CD4-positive, alpha-beta T cell treated with Interleukin-21 for 1 hour (primary cell): ENCODE measurements at regions not wholly inside any gene's neighbourhood (a gene's known extent, or its start where the extent isn't known, plus 50 kb on each side); places are given as distances from the start of the nearest gene placed in this dataset.

Experiments used
- DNase-seq: peaks from one replicate; pipeline ENCODE4 v3.0.0-alpha.2; 2020

- DNase-seq, result no peak
Measured at GRCh38 chr3:107992976-107993684, 97.7 kb downstream of the CD47 start.

DNA sequence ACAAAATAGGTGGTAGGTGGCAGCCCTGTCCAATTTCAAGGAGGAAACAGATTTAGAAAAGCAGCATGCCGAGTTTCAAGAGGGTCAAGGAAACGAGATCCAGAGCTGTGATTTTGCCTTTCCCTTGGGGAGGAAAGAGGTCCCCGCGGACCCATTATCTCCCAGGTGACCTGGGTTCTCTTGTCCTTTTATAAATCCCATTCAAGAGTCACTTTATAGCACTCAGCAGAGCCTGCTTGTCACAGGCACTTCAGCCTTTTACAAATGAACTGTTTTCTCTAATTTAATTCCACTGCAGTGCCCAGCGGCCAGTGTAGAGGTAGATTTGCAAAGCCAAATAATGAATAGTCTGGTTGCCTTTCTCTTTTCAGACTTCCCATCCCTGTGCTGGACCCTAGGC, 99.9 kb downstream of the CD47 start:
- DNase-seq, result no peak

- no peak for DNase-seq
Measured at GRCh38 chr3:107990433-107990832, 100.4 kb downstream of the CD47 start.

DNA sequence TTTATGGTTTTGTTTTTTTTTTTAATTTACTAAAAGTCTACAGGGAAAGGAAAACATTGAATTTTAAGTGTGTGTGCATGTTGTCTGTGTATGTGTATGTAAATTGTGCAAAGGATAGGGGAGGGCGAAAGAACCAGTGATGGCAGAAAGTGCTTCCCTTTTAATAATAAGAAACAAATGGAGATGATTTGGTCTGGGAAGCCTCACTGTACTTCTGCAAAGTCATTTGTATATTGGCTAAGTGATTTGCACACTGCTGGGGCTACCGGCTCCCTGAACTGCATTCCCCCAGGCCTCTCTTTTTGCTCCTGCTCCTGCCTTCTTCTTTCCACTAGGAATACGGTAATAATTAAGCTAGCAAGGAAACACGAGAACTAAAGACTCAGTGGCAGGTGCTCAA, 101.2 kb downstream of the CD47 start:
- DNase-seq, result no peak

- DNase-seq, result peak; percentile 25
Measured at GRCh38 chr3:107988460-107989175, 102.2 kb downstream of the CD47 start.

DNA sequence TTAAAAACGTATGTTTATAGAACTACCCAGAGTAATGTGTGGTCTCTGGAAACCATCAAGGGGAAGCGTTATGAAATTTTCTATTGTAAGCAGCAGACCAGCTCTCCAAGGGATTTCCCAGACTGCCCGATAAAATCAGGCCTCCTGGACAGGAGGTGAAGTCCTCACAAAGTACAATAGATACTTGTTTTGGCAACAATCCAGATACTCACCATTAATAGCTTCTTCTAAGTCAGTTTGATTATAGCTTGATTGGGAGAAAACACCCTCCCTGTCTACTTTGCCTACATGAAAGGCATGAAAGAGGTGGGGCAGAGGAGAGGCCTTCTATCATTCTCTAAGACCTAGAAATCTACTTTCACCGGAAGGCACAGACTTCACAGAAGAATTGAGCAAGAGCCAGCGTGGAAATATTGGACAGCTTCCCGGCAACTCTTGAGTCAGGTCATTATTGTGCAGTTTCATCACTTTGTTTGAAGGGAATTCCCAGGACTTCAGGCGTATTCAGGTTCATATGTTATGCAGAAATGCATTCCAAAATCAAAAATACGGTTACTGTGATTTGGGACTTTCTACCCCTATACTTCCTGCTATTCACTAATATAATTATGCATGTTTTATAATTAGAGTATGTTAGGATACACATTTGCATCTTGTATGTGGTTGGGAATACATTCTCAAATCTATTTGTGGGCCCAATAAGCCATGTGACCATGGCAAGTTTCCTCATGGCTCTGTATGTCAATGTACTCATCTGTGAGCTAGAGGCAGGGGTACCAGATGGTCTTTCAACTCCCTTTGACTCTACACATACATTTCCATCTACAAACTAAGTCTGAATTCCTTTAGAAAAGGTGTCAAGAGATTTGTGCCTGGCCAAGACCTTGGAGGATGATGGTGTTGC, 103.5 kb downstream of the CD47 start:
- no peak for DNase-seq

DNA sequence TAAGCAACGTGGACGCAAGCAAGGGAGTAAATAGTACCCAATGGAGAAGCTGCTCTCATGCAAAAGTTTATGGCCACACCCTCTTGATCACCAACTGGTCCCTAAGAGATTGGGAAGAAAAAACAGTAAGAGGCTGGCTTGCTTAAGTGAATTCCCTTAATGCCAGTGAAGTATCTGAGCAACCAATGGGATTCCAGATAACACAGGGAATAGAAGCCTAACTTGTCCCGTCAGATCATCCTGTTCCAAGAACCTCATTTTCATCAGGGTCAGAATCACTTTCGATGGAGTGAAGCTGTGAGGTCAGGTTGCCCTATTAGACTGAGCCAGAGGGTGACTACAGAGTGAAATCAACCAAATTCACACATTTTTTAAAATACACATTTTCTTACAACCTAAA, 104.3 kb downstream of the CD47 start:
- DNase-seq, result no peak

DNA sequence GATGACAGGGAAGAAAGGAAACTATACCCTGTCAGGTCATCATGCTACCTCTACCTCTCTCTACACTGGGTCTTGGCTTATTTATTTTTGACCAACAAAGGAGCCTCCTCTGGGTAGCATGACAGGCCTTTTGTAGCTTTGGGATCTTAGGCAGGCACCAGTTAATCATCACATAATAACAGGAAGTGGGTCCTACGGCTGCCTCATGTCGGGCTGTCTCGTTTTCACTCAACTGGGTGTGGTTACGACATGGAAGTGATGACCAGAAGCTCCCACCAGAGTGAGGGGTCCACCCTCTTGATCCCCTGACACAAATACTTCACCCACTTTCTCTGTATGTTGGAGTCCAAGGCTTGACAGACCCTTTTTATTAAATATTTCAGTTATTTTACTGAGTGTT, 105.3 kb downstream of the CD47 start:
- peak; percentile 38 for DNase-seq

- DNase-seq, result no peak
Measured at GRCh38 chr3:107983247-107983646, 107.6 kb downstream of the CD47 start.

- DNase-seq, result no peak
Measured at GRCh38 chr3:107982165-107982564, 108.7 kb downstream of the CD47 start.

- DNase-seq, result no peak
Measured at GRCh38 chr3:107981471-107982111, 109.2 kb downstream of the CD47 start.

DNA sequence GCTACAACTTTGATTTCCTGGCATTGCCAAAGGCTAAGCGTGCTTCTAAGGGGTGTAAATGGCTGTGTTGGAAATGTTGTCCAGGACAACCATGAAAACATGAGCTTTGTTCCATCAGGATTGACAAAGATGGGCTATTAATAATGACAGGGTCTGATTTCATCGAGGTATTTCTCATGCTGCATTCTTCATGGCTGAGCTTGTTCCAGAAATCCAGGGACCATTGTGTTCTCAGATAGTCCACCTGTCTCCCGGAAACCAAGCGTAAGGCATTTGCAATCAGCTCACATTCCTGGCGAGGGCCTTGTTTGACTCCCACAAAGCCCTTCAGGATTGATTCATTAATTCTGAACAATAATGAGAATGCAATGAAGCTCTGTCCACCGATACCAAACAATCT, 111.3 kb downstream of the CD47 start:
- no peak for DNase-seq

GRCh38 chr3:107978131-107979055, 112.4 kb downstream of the CD47 start:
- DNase-seq, result peak; percentile 17

DNA sequence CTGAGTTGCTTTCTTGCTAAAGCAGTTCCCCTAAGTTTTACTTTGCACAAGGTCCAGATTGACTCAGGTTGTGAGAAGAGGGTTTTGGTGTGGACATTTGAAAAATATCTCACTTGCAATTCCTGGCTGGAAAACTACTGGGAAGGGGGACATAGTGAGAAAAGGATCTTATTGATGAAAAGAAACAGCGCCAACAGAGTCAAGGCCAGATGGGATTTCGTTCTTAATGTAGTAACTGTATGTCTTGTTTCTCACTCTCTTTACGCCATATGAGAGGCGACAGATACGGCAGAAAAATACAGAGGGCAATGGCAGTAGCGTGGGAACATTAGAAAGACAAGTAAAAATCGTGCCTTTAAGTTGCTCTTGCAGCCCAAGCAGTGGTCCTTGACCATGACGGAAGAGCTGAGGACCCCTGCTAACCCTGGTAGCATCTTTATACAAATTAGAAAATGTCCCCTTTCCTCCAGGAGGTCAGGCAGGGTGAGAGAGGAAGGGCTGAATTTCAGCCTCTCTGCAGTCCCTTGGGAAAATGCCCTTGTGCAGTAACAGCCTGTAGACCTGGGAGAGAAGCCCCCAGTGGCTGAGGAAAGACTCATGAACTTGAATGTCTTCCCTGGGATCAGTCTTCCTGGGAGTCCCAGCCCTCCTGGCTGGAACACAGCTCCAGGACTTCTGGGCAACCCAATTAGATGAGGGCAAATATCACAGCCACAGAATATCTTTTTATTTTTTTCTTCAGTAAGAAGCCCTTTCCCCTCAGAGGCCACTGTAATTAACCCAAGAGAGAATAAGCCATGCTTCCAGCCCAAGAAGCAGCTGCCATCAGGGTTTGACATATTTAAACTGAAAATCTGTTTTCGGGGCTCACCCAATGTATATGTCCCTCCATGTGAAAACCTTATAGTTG, 113.4 kb downstream of the CD47 start:
- DNase-seq, result no peak

GRCh38 chr3:107976202-107976800, 114.5 kb downstream of the CD47 start:
- no peak for DNase-seq

DNA sequence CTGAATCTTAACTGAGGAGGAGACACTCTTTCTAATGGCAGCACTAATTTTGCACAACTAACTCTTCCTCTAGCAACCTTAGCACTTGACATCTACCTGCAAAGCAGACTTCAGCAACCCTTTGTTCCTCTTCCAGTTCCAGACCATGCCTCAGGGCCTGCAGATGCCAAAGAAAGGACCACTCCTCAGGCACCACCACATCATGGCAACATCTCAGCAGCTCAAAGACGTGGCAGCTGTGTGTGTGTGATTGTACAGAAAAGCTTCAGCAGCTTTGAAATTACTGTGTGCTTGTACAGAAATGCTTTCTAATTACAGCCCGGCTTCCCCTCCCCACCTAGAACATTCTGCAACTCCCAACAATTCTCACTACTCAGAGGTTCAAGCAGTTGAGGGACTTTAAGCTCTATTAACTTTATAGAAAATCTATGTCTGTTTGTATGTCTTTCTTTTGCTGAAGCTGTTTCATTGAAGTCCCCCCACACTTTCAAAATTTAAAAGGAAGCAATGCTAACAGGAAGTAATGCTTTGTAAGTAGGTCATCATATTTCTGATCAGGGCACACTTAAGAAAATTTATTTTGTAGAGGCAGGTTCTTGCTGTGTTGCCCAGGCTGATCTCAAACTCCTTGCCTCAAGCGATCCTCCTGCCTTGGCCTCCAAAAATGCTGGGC, 115.2 kb downstream of the CD47 start:
- DNase-seq, result peak; percentile 15

- no peak for DNase-seq
Measured at GRCh38 chr3:107973961-107974360, 116.9 kb downstream of the CD47 start.

DNA sequence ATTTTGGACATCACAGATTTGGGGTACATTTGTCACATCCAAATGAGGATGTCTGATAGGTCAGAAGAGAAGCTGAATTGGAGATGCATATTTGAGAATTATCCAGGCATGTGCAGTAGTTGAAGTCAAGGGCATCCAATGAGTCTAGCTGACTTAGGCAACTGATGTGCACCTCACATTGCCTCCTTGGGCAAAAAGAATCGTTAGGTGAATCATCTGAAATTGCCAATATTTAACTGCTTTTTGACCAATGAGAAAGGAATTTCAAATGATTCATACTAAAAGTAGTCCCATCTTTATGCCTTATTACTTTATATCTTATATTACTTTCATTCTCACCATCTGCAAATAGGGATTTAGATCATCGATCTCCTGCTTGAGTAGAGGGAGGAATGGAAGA, 117.7 kb downstream of the CD47 start:
- no peak for DNase-seq

DNA sequence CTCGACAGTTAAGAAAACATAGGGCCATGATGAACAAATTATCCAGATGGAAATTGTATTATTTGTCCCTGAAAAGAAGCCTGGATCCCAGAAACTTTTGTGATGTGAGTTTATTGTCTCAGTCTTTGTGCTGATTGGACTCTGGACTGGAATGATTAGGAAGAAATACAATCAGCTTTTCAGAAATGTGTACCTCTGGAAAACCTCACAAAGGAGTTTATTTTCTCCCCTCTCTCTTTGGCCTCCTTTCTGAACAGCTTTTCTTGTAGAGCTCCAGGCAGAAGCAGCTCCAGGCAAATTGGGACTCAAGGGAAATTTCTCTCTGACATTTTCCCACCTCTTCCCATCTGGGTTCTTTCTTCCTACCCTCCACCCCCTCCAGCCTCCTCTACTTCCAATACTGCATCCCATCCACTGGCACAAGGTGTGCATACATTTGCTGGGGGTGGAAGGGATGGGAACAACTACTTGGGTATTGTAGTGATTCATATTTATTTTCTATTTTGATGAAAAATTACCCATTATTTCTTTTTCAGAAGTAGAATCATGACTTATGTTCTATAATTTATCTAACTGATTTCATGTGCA, 119.7 kb downstream of the CD47 start:
- no peak for DNase-seq
